Bone marrow (tissue), 2 donors: ENCODE measurements at regions not wholly inside any gene's neighbourhood (a gene's known extent, or its start where the extent isn't known, plus 50 kb on each side); places are given as distances from the start of the nearest gene placed in this dataset.
"Not testable (repeated sequence)": the region's sequence is repeated elsewhere in the genome, so short reads cannot be mapped to it uniquely, and the experiment has no call there.

Experiments used
- DNase-seq, 2 donors: peaks; one replicate each; lab custom pipeline; 2025; lab: John Stamatoyannopoulos, UW

GRCh38 chr16:31702796-31703195 lies 170.8 kb upstream of the ZNF267 start:
- DNase-seq: no peak

DNA sequence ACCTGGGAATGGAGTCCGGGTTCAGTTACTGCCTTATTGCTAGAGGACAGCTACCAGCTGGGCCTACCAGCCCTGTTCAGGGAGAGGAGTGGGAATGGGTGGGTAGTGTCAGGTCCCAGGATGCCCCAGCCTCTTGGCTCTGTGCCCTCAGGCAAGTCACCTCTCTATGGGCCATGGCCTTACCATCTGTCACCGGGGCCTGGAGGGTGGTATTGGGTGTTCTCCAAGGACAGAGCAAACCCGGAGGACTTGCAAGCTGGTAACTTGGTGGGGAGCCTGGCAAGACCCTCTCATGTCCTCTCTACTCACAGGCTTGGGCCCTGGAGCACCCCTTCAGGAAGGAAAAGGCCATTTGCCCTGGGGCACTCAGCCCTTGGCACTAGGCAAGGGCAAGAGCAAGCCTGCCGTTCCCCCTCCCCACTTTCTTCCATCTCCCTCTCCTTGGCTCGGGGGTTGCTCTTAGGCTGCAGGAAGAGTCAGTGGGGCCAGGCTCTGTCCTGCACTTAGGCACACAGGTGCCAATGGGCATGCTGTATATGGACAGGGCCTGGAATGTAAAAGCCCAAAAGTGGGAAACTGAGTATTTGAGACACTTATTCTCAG lies 170.0 kb upstream of the ZNF267 start:
- no peak for DNase-seq

DNA sequence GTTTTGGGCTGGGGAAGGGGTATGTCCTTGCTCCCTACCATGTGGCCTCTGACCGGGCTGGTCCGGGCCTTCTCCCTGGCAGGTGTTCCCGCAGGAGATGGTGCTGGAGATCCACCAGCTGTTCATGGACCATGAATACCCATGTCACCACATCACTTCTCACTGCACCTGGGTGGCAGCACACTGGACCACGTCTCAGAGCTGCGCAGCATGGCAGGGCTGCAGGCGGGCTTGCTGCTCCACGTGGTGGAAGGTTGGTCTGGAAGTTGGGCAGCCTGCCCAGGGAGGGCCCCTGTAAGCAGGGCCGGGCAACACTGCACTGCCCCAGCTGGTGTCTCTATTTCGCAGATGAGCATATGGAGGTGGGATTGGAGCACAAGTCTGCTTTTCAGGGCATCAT lies 169.5 kb upstream of the ZNF267 start:
- no peak for DNase-seq

- no peak for DNase-seq
These were observed 168.2 kb upstream of the ZNF267 start for GRCh38 chr16:31705371-31705770.

DNA sequence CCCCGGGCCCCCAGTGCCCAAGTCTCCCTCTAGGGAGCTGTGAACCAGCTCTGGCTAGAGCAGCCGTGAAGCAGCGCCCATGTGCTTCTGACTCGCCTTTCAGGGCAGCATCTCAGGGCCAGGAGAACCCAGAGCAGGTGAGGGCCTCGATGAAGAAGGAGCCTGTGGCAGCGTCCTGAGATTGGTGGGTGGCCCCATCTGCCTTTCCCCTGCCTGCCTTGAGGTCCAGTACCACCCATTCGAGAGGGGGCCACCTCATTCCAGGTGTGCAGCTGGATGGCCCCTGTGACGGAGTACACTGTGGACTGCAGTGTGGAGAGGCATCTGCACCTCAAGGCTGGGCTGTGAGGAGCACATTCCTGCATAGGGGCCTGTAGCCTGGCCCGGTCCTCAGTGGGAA lies 167.3 kb upstream of the ZNF267 start:
- DNase-seq: no peak

GRCh38 chr16:31706925-31707324 lies 166.7 kb upstream of the ZNF267 start:
- DNase-seq: no peak

- no peak for DNase-seq
These were observed 165.8 kb upstream of the ZNF267 start for GRCh38 chr16:31707743-31708335.

DNA sequence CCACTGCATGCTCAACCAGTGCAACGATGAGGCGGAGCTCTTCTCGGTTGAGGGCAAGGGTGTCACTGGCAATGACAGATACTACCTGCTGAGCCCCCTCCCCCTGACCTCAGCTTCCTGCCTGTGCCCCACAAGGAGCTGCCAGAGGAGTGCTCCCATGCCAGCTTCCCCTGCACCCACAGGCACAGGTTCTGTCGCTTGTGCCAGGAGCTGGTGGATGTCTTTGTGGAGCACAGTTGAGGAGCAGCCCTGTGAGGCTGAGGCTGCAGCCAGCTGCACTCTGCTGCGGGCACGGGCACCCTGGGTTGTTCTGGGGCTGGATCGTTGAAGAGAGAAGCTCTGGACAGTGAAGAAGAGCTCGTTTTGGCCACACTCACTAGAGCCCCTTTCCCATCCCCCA lies 165.3 kb upstream of the ZNF267 start:
- no peak for DNase-seq

DNA sequence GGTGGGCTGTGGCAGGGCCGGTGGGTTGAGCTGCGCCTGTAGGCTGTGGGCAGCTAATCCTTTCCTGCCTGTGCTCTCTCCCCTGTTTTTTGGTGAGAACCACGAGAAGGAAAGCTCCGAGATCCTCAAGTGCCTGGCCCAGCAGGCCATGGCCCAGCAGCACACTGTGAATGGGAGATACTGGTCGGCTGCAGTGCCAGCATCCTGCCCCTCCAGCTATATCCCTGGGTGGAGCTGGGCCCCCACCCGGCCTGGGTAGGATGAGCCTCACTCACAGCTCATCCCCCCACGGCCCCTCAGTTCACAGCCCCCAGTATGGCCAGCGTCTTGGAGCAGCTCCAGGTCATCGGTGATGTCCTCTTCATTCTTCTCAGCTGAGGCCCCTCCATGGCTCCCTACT lies 164.4 kb upstream of the ZNF267 start:
- DNase-seq: no peak

DNA sequence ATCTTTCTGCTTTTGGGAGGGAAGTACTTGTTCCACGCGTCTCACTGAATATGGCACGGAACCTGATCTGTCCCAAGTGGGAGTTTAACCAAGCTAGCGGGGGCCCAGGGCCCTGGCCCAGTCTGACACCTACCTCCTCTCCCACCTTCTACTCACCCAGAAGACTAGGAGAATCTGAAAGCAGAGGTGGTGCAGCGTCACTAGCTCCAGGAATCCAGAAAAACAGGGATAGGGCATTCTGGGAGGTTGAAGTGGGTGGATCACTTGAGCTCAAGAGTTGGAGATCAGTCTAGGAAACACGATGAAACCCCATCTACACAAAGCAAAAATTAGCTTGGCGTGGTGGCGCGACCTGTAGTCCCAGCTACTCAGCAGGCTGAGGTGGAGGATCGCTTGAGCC lies 163.5 kb upstream of the ZNF267 start:
- no peak for DNase-seq

- no peak for DNase-seq
These were observed 162.7 kb upstream of the ZNF267 start for GRCh38 chr16:31710880-31711279.

- DNase-seq: no peak
These were observed 162.2 kb upstream of the ZNF267 start for GRCh38 chr16:31711344-31711845.

DNA sequence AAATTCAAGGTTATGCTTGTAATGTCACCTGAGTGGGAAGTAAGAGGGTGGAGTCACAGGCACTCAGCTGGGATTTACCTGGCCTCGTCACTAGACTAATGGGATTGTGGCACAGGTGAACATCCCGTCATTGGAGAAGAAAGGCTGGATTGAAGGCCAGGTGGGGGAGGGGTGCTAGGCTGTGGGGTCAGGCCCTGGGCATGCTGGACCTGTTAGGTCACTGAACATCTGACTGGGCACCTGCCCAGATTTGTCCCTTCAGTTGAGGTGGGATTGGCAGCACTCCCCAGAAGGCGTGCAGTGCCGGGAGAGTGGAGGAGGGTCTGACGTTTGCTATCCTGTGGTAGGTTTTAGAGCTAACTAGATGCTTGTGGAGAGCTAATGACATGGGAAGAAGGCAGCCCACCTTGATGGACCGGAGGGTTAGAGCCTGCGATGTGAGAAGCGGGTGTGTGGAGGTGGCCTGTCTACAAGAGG lies 161.5 kb upstream of the ZNF267 start:
- no peak for DNase-seq

DNA sequence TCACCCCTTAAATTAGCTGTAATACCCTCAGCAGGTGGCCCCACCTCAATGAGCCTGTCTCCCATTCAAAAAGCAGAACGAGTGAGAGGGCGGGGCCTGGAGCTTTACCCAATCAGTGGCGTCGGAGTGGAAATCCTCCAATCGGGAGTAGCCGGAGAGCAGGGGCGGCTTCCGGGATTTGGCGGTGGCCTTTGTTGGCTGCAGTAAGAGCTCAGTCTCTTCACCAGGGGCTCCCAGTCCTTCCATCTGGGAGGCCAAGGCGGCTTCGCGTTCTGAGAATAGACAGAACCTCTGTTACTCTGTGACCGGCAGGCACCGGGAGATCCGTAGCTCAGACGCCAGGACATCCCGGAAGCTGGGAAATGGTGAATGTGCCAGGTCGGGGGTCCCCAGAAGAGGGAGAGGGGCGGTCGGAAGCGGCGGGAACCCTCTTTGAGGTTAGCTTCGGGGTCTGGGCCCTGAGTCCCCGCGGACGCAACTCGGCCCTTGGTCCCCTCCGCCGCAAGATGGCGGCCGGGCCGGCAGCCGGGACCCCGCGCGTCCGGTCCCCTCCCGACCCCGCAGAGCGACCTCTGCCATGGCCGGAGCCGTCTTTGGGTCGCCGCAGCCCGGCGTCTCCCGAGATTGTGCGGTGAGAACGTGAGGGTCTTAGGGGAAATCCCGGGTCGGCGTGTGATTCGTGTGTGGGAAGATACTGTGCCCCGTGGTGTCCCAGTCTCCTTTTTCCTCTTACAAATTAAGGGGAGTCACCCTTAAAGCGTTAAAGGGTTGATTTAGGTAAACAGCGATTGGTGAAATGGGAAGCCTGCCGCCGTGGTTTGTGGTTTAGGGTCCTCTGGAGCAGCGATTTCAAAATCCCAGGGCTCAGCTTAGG lies 160.3 kb upstream of the ZNF267 start:
- peak; percentile 70 to 95 for DNase-seq

DNA sequence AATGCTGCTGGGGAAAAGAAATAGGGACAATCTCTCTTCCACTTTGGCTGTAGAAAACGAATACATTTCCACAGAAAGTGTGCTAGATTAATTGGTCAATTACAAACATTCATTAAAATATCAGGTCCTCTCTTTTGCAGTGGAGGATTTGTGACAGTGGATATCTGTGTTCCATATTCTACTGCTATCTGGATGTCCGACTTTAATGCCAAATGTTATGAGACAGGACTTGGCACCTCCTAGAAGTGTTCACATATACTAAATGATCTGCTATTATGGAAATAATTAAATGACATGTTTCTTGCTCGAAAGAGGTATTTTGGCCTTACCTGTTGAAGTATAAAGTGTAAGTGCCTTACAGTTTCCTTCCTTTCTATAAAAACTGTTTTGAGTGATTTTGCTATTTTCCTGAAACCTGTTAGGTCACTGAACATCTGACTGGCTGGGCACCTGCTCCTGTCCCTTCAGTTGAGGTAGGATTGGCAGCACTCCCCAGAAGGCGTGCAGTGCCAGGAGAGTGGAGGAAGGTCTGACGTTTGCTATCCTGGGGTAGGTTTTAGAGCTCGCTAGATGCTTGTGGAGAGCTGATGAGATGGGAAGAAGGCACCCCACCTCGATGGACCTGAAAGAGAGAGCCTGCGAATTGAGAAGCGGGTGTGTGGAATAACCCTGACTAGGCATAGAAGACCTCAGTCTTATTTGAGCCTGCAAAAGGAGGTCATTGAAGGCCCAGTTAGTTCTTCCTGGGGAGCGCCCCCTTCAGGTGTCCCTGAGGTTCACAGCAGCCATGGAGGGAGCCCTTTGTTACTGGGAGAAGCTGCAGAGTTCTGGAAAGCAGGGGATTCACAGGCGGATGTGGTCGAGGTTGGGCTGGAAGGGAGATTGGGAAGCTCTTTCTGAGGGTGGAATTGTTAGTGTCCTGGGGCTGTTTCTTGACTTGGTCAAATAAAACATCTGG lies 159.4 kb upstream of the ZNF267 start:
- DNase-seq: no peak

DNA sequence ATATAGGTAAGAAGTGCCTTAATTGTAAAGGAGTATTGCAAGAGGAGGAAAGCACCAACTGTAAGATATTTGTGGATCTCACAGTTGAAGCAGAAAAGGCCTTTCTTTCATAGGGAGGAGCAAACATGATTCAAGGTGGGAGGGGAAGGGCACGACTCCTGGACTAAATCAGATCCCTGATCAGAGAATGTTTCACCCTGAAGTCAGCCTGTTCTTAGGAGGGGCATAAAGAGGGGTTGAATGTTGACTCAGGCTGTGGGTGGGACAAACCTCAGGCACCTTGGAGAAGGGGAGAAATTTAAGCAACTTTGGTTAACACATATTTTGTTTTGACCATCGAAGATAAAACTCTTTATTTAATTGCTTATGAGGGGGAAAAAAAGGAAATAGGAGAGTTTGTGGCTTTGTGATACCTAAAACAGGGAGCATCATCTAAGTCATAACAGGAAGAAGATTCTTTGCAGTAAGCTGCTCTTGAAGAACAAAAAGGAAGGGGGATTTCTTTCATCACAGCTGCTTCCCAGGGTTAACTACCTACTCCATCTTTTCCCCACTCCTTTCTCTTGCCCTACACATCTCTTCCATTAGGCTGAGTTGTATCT lies 158.6 kb upstream of the ZNF267 start:
- DNase-seq: no peak

DNA sequence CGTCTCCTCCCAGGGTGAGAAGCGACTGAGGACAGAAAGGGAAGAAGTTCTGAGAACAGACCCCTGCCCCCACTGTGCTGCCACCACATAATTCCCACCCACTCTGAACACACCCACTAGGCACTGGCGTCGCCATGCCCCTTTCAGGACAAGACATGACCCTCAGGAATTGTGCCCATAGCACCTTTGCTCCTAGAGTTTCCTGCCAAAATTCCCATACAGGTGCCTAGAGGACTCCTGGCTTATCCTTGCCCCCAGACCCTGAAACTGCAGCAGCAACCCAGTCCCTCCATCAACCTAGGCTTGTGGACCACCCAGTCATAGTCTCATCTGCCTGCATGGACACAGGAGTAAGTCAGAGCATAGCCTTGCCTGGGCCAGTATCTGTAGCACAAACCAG lies 157.7 kb upstream of the ZNF267 start:
- no peak for DNase-seq

DNA sequence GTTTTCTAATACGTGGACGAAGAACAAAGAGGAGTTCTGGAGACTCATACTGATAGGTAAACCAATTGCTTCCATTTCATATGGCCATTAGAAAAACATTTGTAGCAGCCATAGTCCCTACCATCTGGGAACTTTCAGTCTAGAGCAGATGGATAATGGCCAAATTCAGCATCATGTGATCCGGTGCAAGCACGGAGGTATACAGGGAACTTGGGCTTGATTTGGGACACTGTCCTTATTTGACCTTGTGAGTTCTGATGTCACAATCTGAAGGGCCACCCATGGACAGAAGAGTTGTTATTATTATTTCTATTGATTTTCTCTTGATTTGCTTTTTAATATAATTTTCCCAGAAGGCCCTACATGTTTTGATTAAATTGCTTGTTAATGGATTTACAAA lies 154.6 kb upstream of the ZNF267 start:
- DNase-seq: no peak

DNA sequence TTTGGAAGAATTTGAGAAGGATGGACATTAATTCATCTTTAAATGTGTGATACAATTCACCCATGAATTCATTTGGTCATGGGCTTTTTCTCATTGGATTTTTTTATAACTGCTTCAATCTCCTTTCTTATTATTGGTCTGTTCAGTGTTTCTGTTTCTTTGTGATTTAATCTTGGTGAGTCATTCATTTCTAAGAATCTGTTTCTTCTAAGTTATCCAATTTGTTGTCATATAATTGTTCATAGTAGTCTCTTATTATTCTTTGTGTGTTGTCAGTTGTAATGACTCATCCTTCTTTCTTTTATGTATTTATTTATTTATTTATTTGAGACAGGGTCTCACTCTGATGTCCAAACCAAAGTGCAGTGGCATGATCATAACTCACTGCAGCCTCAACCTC lies 146.1 kb upstream of the ZNF267 start:
- DNase-seq: no peak

DNA sequence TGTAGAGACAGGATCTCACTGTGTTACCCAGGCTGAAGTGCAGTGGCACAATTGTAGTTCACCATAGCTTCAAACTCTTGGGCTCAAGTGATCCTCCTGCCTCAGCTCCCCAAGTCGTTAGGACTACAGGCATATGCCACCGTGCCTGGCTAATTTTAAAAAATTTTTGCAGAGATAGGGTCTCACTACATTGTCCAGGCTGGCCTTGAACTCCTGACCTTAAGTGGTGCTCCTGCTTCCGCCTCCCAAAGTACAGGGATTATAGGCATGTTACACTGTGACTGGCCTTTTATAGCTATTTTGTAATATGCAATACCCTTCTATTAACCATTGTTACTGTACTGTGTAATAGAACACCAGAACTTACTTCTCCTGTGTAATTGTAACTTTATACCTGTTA lies 139.3 kb upstream of the ZNF267 start:
- no peak for DNase-seq

DNA sequence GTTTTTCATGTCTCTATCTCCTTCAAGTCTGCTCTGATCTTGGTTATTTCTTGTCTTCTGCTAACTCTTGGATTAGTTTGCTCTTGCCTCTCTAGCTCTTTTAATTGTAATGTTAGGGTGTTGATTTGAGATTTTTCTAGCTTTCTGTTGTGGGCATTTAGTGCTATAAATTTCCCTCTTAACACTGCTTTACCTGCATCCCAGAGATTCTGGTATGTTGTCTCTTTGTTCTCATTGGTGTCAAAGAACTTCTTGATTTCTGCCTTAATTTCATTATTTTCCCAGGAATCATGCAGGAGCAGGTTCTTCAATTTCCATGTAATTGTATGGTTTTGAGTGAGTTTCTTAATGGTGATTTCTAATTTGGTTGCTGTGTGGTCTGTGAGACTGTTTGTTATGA lies 128.5 kb upstream of the ZNF267 start:
- DNase-seq: not testable (repeated sequence)
